NCI-H460 (cell line): ENCODE measurements at regions not wholly inside any gene's neighbourhood (a gene's known extent, or its start where the extent isn't known, plus 50 kb on each side); places are given as distances from the start of the nearest gene placed in this dataset.
"Not testable (repeated sequence)": the region's sequence is repeated elsewhere in the genome, so short reads cannot be mapped to it uniquely, and the experiment has no call there.

Experiments used
- DNase-seq: peaks from one replicate; pipeline ENCODE4 v3.0.0-alpha.2; 2016; ENCODE audit warnings: low read depth; ENCODE audit errors: extremely low read depth

DNA sequence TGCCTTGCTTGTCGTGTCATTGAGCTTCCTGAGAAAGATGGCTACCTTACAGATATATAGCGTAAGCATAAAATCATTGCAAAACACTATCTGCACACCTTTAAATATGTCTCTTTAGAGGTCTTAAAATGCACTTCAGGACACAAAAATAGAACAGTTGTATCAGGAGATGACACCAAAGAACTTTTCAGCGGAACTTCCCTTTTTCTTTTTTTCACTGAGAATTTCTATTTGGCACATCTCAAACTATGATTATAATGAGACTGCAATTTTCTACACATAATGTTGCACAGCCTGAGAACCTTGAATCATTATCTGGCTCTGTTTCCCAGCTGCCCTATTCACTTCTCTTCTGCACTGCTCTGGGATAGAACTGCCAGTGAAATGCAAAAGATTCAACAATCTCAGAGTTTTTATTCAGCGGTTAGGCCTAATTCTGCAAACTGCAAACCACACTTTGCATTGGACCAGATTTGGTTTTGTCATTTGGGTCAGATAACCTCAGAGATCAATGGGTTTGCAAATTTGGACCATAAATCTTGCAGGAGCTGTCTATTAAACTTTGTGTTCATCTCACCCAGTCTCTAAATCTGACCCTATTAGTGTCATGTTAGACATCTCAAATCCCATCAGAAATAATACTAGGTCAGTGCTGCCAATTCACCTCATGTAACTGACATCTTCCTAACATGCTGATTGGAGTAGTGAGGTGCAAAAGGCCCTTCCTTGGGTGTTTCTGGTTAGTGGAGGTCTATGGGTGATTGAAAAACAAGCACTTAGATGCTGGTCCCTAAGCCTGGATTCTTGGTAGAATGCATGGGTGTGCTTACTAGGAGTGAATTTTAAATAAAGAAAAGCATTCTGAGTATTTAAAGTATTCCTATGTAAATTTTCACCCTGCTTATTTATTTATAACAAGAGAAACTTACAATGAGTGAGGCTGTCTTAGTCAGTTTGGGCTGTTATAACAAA lies 382.7 kb downstream of the UTRN start:
- DNase-seq = no peak

DNA sequence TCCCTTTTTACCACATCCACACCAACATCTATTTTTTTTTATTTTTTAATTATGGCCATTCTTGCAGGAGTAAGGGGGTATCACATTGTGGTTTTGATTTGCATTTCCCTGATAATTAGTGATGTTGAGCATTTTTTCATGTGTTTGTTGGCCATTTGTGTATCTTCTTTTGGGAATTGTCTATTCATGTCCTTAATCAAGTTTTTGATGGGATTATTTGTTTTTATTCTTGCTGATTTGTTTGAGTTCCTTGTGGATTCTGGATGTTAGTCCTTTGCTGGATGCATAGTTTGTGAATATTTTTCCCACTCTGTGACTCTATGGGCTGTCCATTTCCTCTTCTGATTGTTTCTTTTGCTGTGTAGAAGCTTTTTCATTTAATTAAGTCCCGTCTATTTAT lies 385.1 kb downstream of the UTRN start:
- DNase-seq = not testable (repeated sequence)

DNA sequence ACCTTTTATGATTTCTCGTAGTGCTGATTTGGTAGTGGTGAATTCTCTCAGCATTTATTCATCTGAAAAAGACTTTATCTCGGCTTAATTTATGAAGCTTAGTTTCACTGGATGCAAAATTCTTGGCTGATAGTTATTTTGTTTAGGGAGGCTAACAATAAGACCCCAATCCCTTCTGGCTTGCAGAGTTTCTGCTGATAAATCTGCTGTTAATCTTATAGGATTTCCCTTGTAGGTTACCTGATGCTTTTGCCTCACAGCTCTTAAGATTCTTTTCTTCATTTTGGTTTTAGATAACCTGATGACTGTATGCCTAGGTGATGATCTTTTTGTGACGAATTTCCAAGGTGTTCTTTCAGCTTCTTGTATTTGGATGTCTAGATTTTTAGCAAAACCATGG lies 388.7 kb downstream of the UTRN start:
- DNase-seq = no peak

DNA sequence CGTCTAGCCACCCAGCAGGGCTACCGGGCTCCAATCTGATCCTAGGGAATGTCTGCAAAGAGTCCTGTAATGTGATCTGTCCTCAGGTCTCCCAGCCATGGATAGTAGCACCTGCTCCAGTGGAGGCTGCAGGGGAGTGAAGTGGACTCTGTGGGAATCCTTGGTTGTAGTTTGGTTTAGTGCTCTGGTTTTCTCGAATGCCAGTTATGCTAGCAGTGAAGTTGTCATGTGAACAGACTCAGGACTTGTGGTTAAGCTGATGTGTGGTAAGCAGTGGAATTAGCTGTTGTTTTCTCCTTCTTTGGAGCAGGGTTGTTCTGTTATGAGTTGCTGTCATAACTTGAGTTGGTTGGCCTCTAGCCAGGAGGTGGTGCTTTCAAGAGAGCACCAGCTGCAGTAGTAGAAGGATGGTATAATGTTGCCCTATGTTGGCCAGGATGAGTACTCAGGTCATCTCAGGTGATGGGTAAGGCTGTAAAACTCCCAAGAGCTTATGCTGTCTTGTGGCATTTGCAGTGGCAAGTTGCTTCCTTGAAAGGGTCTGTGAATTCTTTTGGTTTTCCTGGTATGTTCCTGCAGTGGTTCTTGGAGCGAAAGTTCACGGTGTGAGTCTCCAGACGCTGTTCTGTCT lies 390.2 kb downstream of the UTRN start:
- DNase-seq = no peak

DNA sequence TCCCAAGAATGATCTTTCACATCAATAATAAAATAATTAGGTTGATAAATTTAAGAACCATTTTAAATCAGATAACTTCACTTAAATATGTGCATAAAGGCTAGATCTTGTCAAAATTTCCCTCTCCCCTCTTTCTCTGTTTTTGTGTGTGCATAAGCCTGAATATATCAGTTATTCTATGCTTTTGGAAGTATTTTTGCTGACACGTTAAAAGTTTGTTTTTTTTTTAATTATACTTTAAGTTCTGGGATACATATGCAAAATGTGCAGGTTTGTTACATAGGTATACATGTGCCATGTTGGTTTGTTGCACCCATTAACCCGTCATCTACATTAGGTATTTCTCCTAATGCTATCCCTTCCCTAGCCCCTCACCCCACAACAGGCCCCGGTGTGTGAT lies 391.2 kb downstream of the UTRN start:
- not testable (repeated sequence) for DNase-seq

DNA sequence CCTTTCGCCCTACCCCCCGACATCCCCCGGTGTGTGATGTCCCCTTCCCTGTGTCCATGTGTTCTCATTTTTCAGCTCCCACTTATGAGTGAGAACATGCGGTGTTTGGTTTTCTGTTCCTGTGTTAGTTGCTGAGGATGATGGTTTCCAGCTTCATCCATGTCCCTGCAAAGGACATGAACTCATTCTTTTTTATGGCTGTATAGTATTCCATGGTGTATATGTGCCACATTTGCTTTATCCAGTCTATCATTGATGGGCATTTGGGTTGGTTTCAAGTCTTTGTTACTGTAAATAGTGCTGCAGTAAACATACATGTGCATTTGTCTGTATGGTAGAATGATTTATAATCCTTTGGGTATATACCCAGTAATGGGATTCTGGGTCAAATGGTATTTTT lies 392.1 kb downstream of the UTRN start:
- DNase-seq = not testable (repeated sequence)

DNA sequence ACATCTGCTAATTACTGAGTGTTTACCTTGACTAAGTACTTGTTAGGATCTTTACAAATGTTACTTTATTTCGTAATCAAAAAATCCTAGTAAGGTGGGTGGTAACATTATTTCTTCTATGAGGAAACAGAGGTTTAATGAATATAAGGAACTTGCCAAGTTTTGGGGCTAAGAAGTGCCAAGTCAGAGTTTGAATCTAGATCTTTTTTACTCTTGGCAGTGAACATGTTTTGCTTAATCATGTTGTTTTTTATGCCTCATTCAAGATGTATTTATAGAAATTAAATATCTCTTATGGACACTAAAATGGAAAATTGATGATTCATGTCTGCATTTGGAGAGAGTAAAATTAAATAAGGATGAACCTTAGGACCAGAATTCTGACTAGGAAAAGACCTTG lies 393.7 kb downstream of the UTRN start:
- DNase-seq = no peak

DNA sequence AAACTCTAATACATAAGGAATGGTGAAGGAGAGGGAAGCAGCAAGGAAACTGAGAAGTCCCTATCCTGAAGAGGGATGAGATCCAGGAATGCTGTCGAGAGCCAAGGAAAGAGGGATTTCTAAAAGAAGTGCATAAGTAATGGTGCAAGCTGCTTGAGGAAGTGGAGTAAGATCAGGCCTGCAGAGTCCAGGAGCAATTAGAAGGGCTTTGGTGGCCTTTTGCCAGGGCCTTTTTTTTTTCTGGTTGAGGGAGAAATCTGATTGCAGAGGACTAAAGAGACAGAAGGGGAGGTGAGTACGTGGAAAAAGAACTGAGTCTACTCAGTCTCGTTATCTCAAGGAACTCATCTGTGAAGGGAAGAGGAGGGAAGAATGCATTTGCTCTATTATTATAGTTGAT lies 396.2 kb downstream of the UTRN start:
- no peak for DNase-seq

DNA sequence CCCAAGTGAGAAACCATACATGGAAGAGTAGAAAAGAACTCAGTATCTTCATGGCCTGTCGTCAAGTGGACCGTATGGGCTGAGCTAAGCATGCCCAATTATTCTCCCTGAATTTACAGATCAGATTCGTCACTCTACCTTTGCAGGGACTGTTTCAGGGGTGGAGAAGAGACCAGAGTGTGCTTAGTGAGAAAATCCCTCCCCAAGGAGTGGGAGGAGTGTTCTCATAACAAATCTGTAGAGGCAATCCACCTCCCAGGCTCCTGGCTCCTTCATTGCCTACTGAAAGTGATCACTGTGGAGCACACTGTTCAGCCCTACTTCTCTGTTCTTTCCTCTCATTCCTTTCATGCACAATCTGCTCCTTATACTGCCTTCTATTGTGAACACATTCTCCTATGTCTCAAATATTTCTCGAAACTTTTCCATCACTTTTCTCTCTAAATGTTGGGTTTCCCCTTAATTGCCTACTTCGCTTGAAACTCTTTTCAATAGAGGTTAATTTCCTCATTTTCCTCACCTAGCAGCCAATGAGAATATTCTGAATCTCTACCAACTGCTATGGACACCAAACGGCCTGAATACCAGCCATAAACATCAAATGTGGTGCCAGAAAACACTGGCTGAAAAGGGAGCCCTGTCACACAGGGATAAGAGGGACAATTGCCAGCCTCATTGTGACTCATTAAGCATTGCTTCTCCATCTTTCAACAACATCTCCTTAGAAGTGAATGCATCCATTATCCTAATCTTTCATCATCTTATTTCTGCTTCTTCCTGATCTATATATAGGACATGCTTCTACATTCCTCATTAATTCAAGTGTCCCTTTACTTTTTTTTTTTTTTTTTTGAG lies 398.3 kb downstream of the UTRN start:
- DNase-seq = no peak

DNA sequence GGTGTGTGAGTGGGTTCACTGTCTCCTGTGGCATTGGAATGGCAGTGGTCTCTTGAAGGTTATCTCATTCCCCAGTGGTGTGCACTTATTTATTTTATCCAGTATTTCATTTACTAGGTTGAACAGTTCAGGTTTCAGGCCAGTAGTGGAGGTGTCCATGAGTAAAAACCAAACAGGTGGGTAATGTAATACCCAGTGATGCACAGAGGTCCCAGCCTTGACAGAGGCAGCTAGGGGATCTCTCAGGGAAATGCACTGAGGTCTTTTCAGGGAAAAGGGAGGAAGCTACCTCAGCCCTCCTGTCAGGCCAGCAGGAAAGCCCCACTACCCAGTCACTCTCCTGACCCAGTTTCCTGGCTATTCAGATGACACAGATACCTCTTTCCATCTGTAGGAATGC lies 403.6 kb downstream of the UTRN start:
- no peak for DNase-seq

DNA sequence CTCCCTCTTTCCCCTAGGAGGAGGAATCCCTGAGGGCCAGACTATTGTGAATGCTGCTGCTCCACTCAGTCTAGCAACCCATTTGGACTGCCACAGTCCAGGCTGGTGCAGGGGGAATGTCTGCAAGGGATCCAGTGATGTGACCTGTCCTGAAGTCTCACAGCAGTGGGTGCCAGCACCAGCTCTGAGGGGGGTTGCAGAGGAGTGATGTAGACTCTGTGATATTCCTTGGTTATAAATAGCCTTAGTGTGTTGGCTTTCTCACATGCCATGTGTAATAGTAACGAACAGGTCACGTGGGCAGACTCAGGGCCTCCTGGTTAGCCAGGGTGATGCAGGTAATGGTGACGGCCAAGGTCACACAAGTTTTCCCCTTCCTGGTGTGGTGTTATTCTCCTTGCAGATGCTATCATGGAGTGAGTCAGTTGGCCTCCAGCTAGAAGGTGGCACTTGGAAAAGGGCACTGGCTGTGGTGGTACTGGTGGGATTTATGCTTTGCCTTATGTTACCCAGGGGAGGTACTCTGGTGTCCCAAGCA lies 404.4 kb downstream of the UTRN start:
- DNase-seq = no peak

DNA sequence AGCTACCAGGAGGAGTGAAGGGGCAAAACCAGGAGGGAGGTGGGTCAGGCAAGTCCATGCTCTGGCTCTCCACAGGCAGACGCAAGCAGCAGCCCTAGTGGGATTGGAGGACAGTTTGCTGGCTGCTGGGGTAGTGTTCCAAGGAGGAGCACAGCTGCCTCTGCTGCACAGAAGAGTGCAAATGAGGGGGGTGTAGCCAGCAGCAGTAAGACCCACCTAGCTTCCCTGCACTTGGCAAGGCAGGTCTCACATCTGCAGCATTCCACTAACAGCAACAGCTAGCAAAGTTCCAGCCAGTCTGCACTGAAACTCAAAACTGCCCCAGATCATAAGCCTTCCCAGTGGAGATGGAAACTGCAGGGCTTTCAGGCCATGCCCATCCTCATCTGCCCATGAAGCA lies 405.0 kb downstream of the UTRN start:
- DNase-seq = no peak

DNA sequence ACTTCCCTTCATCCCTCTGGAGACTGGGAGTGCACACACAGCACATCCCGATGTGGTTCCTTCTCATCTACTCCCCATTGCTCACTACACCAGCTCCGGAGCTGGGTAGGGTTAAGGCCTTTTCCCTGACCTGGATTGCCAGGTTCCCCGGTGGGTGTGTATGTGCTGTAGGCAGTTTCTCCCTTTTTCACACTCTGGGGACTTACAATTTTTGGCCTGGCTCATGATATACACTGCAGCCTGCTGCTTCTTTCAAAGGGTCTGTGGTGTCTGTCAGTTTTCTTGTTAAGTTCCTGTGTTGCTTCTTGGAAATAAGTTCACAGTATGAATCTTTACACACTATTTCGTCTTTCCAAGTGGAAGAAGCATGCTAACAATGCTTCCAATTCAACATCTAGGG lies 405.5 kb downstream of the UTRN start:
- DNase-seq = no peak

DNA sequence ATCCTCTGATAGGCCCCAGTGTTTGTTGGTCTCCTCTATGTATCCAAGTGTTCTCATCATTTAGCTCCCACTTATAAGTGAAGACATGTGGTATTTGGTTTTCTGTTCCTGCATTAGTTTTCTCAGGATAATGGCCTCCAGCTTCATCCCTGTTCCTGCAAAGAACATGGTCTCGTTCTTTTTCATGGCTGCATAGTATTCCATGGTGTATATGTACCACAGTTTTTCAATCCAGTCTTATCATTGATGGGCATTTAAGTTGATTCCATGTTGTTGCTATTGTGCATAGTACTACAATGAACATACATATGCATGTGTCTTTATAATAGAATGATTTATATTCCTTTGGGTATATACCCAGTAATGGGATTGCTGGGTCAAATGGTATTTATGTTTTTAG lies 406.9 kb downstream of the UTRN start:
- not testable (repeated sequence) for DNase-seq

DNA sequence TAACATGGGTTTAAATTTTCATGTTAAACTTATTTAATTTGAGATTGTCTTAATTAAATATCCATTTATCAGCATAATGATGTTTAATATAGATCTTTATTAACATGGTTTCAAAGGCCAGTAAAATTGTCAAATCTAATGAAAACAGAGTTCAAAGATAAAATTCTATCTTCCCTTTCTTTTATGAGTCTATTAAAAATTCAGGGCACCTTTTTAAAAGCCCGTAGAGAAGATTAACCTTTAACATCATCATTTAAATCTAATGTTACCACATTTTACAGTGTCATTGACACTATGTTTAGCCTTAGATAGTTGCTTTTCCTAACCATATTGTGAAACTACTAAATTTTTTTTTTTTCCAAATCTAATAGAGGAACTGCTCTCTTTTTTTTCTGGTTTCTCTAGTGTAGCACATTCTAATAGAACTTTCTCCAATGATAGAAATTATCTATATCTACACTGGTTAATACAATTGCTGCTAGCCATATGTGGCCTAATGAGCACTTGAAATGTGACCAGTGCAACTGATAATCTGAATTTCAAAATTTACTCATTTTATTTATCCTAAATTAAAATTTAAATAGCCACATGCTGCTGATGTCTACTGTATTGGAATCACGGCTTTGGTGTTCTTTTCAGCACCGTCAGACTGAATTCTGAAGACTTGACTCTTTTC lies 410.9 kb downstream of the UTRN start:
- no peak for DNase-seq

DNA sequence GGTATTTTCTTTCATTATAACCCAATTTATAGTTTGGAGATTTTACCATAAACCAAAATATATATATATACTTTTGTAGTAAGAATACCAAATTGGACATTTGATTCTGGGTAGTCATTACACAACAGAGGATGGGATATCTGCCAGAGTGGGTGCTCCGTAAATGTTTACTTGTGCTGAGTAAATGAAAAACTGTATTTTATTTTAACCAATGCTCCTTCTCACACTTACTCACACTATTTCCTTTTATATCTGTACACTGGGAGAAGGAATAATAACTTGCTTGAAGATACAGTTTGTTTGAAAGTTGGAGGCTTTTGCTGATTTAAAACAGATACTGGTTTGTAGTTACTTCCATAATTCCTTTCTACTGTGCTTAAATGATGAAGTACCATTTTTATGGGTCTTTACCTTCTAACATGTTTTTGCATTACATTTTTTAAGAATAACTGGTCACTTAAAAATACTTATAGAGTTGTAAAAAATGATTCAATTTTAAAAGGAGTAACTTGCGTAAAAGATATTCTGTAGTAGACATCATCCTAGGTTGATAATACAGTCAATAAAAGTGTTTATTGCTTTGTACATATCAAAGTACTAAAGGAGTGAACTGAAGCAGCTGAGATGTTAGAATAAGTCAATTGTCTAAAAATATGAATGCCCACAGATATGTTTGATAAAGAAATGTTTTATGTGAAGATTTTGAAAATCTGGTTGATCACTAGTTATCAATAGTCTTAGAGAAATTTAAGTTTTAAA lies 411.7 kb downstream of the UTRN start:
- DNase-seq = no peak

DNA sequence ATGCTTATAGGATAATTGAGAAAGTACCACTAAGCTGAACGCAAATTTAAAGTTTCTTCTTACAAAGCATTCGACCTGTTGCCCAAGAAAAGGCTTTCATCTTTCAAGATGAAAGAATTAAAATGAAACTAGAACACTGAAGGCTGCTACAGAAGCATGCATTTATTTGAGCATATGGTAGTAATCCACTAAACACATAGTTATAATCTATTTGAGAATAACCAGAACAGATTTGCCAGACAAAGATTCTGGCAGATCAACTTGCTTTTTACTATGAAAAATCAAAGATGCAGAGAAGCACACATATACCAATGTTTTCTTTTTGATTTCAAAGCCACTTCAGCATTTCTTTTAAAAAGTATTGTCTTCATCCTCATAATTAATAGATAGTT lies 412.2 kb downstream of the UTRN start:
- no peak for DNase-seq

DNA sequence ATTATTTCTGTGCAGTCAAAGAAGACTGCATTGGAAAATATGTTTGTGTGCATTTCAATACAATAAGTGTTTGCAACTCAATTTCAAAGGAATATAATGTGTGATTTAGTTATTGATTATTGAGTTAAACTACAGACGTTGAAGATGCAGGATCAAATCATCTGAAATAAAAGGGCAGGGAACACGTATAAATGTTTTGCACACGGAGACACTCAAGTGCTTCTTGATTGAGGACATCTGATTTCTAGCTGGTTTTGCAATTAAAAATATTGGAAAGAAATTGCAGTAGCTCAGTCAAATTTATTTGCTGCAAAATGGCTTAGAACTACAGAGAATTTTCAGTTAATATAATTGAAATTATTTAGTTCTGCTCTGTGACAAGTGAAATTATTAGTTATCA lies 412.7 kb downstream of the UTRN start:
- no peak for DNase-seq

DNA sequence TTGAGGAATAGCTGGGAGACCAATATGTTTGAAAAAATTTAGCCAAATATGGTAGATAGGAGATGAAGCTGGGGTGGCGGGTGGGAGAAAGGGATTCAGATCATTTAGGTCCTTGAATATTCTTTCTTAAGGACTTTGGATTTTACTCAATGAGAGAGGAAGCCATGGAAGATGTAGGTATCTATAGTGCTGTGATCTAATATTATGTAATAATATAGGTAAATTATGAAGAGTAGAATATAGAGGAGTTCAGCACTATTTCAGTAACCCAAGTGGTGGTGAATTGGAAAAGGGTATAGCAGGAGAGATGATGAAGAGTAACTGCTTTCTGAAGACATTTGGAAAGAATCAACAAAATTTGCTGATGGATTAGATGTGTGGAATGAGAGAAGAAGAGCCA lies 417.6 kb downstream of the UTRN start:
- no peak for DNase-seq

DNA sequence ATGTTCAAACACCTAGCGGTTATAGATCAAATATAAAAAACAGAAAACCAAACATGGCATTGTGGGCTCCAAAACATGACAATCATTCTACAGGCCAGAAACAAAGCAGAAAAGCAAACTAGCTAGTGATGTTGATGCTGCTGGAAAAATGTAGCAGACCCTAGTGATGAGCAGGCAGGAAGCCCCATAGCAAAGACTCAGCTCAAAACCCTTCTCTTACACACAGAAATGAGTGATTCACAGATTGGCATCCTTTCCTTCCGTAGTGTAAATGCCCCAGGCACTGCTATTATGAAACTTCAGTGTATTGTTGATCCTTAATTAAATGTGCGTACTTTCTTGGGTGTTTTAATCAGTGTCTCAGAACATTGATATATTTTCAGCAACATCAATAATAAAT lies 425.1 kb downstream of the UTRN start:
- peak; percentile 62 for DNase-seq
